Activated CD4-positive, alpha-beta T cell treated with anti-CD3 and anti-CD28 coated beads for 36 hours (primary cell): ENCODE measurements at regions not wholly inside any gene's neighbourhood (a gene's known extent, or its start where the extent isn't known, plus 50 kb on each side); places are given as distances from the start of the nearest gene placed in this dataset.
"Not testable (repeated sequence)": the region's sequence is repeated elsewhere in the genome, so short reads cannot be mapped to it uniquely, and the experiment has no call there.

Experiments used
- ATAC-seq: fragments of 200-7000 bp; cut with Tn5 transposase; one replicate; pipeline ENCODE4 v1.10.0; 2021; ENCODE audit warnings: mild to moderate bottlenecking, moderate library complexity
- CTCF ChIA-PET: fragments of 350-600 bp; sonication (Branson Sonifier 250); formaldehyde crosslinking; loops from one replicate; lab custom pipeline; 2021; ENCODE audit warnings: antibody characterized with exemption; lab: Charles Lee
- POLR2A ChIA-PET: fragments of 350-600 bp; sonication (Branson Sonifier 250); formaldehyde crosslinking; loops from one replicate; lab custom pipeline; 2021; ENCODE audit warnings: antibody characterized with exemption, inconsistent platforms; lab: Charles Lee
- DNase-seq: peaks from one replicate; pipeline ENCODE4 v3.0.0-alpha.2; 2020
- H3K27ac Mint-ChIP-seq: one replicate; pipeline ENCODE4 v1.8.0; 2021; ENCODE audit warnings: mixed read lengths
- H3K27me3 Mint-ChIP-seq: one replicate; pipeline ENCODE4 v1.8.0; 2021; ENCODE audit warnings: mixed read lengths
- H3K36me3 Mint-ChIP-seq: one replicate; pipeline ENCODE4 v1.8.0; 2021; ENCODE audit warnings: low read depth, mixed read lengths
- H3K4me1 Mint-ChIP-seq: one replicate; pipeline ENCODE4 v1.8.0; 2021; ENCODE audit warnings: mixed read lengths
- H3K4me3 Mint-ChIP-seq: one replicate; pipeline ENCODE4 v1.8.0; 2021; ENCODE audit warnings: mild to moderate bottlenecking, moderate library complexity, mixed read lengths
- H3K9me3 Mint-ChIP-seq: one replicate; pipeline ENCODE4 v1.8.0; 2021; ENCODE audit warnings: low read depth, mixed read lengths
- intact Hi-C, 2 experiments: fragments of 100-400 bp; cut with DNase I in 1 of 2; cut with micrococcal nuclease in 1 of 2; formaldehyde crosslinking; loops; one replicate each; pipeline versions ENCODE4 v1.14.2 to v1.15.1; 2022 to 2024; cut with DNase I, micrococcal nuclease

DNA sequence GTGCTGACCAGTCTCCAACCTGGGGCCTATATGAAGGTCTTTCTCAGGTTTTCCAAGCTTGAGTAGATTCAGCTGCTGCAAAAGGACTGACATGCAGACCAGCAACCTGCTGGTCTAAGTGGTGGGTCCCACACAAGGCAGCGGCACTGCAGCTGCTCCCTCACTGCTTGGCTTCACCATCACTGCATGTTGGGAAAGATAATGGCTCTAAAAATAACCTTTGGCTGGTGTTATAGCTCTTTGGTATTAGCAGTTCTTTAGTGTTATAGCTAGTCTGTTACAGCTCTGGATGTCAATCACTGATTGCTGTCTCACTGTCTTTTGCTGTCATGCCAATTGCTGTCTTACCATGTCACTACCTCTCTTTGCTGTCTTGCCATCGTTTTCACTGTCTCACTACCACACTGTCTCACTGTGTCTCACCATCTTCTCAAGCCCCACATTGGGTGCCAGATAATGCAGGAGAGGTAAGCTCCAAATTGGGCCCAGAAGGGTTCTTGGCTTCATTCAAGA lies 726.4 kb downstream of the TENT5A start:
- peaks cover 6% of the 10 kb centered on the region for H3K9me3 Mint-ChIP-seq
- H3K4me3 Mint-ChIP-seq: no peak overlapping the region
- no peak overlapping the region for H3K27ac Mint-ChIP-seq
- intact Hi-C loops: no loop called here
- H3K4me1 Mint-ChIP-seq: no peaks in the 10 kb centered on the region
- DNase-seq (no peak), ATAC-seq (no peak)
- no peaks in the 10 kb centered on the region for H3K27me3 Mint-ChIP-seq
- no peaks in the 10 kb centered on the region for H3K36me3 Mint-ChIP-seq
- CTCF ChIA-PET: no interaction called here
- POLR2A ChIA-PET: no interaction called here

DNA sequence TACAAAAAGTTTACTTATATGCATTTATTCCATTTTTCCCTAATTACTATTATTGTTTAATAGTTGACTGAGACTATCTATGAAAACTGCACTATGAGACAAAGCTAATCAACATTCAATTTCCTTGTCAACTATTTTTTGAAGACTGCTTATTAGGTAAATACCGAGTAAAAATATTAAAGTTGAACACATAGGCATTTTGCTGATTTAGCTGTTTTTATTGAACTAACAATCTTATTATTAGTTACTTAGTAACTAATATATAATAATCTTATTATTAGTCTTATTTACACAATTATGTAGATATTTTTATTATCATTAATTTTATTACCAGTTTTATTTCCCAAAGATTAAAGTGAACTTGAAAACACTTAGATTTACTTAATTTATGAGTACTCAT lies 728.8 kb downstream of the TENT5A start:
- Mint-ChIP-seq H3K4me3 (no peak overlapping the region), H3K36me3 (no peaks in the 10 kb centered on the region), H3K27ac (no peak overlapping the region), H3K27me3 (no peaks in the 10 kb centered on the region), H3K9me3 (peaks cover 7% of the 10 kb centered on the region), H3K4me1 (no peaks in the 10 kb centered on the region)
- CTCF ChIA-PET: no interaction called here
- DNase-seq (no peak), ATAC-seq (no peak)
- intact Hi-C loops: no loop called here
- POLR2A ChIA-PET: no interaction called here

DNA sequence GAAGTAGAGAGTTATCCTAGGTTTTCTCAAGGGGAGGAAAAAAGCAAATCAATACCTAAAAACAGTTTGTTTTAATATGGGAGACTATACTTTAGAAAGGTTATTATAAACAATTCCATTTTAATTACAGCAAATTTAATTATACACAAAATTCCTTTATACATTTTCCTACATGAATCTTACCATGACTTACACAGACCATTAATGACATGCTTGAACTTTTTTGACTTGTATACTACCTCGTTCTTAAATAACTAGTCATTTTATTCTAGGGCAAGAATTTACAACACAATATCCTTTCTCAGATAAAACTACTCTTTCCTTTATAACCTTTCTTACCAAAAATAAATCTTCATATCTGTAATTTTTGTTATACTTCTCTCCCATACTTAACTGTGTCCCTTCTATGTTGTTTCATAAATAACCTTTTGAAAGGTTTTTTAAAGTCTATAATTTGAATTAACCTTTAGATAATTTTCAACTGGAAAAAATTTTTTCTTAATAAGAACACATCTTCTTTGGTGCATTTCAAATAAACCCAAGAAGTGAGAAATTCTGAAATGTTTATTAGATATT lies 729.4 kb downstream of the TENT5A start:
- CTCF ChIA-PET: no interaction called here

DNA sequence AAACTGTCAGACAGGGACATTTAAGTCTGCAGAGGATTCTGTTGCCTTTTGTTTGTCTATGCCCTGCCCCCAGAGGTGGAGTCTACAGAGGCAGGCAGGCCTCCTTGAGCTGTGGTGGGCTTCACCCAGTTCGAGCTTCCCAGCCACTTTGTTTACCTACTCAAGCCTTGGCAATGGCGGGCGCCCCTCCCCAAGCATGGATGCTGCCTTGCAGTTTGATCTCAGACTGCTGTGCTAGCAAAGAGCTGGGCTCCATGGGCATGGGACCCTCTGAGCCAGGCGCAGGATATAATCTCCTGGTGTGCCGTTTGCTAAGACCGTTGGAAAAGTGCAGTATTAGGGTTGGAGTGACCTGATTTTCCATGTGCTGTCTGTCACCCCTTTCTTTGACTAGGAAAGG lies 734.9 kb downstream of the TENT5A start:
- H3K4me1 Mint-ChIP-seq, H3K27me3 Mint-ChIP-seq, DNase-seq, CTCF ChIA-PET, H3K27ac Mint-ChIP-seq, H3K4me3 Mint-ChIP-seq, ATAC-seq, POLR2A ChIA-PET, H3K36me3 Mint-ChIP-seq, H3K9me3 Mint-ChIP-seq, intact Hi-C loops: not testable (repeated sequence)

More for the DNA sequence above, 729.4 kb downstream of the TENT5A start:
- ATAC-seq: no peak
- Mint-ChIP-seq H3K27ac (no peak overlapping the region), H3K4me1 (no peaks in the 10 kb centered on the region), H3K27me3 (no peaks in the 10 kb centered on the region), H3K4me3 (no peak overlapping the region), H3K36me3 (no peaks in the 10 kb centered on the region), H3K9me3 (peaks cover 7% of the 10 kb centered on the region)
- POLR2A ChIA-PET: no interaction called here
- intact Hi-C loops: no loop called here
- no peak for DNase-seq

DNA sequence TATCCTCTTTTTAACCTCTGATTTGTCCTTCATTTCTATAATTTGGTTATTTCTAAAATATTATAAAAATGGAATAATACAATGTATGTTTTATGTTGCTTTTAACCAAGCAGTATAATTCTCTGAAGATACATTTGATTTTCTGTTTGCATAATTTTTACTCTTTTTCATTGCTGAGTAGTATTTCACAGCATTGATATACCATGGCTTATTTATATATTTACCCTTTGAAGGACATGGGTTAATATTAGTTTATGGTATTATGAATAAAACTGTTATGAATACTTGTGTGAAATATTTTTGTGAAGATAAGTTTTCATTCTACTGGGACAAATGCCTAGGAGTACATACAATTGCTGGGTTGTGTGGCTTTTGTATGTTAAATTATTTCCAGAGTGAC lies 748.6 kb downstream of the TENT5A start:
- ChIA-PET POLR2A (no interaction called here), CTCF (no interaction called here)
- ATAC-seq: no peak
- H3K4me3 Mint-ChIP-seq: no peak overlapping the region
- H3K36me3 Mint-ChIP-seq: no peaks in the 10 kb centered on the region
- H3K27me3 Mint-ChIP-seq: no peaks in the 10 kb centered on the region
- intact Hi-C loops: no loop called here
- no peak overlapping the region for H3K27ac Mint-ChIP-seq
- H3K9me3 Mint-ChIP-seq: peaks cover 2% of the 10 kb centered on the region
- DNase-seq: no peak
- H3K4me1 Mint-ChIP-seq: no peaks in the 10 kb centered on the region

DNA sequence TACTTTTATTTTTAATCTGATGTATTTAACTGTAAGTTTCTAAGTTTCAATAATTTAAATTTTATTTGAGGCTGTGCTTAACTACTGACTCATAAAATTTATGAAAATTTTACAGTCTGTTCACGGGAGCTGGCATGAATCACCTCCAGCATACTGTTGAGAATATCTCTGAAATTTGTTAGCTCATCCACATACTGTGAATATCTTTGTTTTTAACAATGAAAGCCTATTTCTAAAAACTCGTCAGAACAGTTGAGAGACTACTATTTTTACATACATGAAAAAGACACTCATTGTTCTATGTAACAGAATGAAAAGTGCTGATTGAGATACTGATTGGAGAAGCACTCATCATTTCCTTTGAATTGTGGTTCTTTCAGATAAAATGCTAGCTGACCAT lies 749.3 kb downstream of the TENT5A start:
- CTCF ChIA-PET: no interaction called here
- intact Hi-C loops: no loop called here
- Mint-ChIP-seq H3K4me1 (no peaks in the 10 kb centered on the region), H3K27me3 (no peaks in the 10 kb centered on the region), H3K36me3 (no peaks in the 10 kb centered on the region), H3K4me3 (no peak overlapping the region), H3K9me3 (peaks cover 2% of the 10 kb centered on the region), H3K27ac (no peak overlapping the region)
- ATAC-seq (no peak), DNase-seq (no peak)
- POLR2A ChIA-PET: no interaction called here

DNA sequence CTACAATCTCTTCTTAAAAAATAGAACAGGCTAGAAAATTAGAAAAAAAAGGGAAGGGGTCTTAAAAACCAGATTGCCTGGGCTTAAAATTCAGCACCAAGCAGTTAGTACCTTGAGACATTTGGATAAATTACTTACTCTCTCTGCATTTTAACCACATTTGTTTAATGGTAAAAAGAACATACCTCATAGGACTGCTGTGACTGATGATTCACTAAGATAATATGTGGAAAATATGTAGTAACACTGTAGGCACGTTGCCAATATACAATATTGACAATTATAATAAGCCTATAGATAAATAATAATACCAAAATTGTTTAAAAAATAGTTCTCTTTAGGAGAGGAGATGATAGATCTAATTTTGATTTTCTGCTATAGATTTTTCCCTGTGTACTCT lies 750.4 kb downstream of the TENT5A start:
- ATAC-seq (no peak), DNase-seq (no peak)
- H3K27me3 Mint-ChIP-seq: no peaks in the 10 kb centered on the region
- peaks cover 2% of the 10 kb centered on the region for H3K9me3 Mint-ChIP-seq
- H3K36me3 Mint-ChIP-seq: no peaks in the 10 kb centered on the region
- H3K4me1 Mint-ChIP-seq: no peaks in the 10 kb centered on the region
- ChIA-PET CTCF (no interaction called here), POLR2A (no interaction called here)
- intact Hi-C loops: no loop called here
- no peak overlapping the region for H3K4me3 Mint-ChIP-seq
- H3K27ac Mint-ChIP-seq: no peak overlapping the region

DNA sequence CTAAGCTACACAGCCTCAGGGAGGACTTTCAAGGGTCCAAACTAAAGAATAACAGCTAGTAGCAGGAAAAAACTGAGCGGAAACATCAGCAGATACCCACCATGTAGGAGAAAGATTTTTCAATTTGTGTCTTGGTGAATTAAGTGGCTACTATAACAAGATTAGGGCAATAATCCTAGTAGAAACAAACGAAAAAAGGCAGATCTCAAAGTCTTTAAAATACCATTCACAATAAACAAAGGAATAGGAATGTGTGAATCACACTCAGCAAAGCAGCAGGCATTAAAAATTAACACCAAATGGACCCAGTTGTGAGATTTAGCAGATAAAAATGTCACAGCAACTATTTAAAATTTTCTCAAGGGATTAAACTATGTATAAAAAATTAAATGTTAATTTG lies 761.2 kb downstream of the TENT5A start:
- intact Hi-C loops: no loop called here
- no peak overlapping the region for H3K4me3 Mint-ChIP-seq
- H3K27me3 Mint-ChIP-seq: no peaks in the 10 kb centered on the region

DNA sequence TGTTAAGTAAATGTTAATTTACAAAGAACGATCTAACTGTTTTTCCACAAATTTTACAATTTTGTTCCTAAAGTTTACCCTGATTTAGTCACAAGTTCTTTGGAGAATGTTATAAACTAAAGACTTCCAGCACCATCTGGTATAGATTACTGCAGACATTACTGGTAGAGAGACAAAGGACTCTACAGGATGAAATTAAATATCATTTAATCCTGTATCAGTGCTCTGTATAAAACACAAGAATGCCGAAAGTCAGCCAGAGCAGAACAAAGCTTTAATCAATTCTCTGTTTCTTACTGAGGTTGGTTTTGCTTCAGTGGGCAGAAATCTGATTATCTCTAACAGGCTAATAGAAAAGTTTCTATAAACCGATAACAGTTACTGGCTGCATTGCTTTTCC lies 763.6 kb downstream of the TENT5A start:
- Mint-ChIP-seq H3K4me3 (no peak overlapping the region), H3K27ac (no peak overlapping the region), H3K4me1 (no peaks in the 10 kb centered on the region), H3K27me3 (no peaks in the 10 kb centered on the region), H3K36me3 (peaks cover 2% of the 10 kb centered on the region), H3K9me3 (peaks cover 3% of the 10 kb centered on the region)
- ATAC-seq (no peak), DNase-seq (no peak)
- ChIA-PET CTCF (no interaction called here), POLR2A (no interaction called here)
- intact Hi-C loops: no loop called here

More for the DNA sequence above, 761.2 kb downstream of the TENT5A start:
- Mint-ChIP-seq H3K4me1 (no peaks in the 10 kb centered on the region), H3K27ac (no peak overlapping the region), H3K36me3 (peaks cover 2% of the 10 kb centered on the region), H3K9me3 (peaks cover 7% of the 10 kb centered on the region)
- DNase-seq (no peak), ATAC-seq (no peak)
- CTCF ChIA-PET: no interaction called here
- POLR2A ChIA-PET: no interaction called here

DNA sequence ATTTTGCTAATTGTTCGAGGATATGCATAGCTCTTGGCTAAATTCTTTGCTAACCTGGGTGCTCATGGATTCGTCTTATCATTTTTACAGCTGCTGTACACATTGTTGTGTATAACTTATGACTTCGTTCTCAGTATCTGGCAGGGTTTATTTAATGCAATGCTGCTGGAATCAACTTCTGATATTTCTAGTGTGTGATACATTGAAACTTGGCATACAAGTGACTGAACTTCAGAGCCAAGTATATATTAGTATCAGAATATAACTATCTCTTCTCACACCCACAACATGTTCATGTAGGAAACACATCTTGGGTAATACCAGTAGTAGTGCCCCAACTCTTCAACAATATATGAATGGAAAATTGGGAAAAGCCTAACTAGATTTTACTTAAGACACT lies 764.2 kb downstream of the TENT5A start:
- Mint-ChIP-seq H3K27me3 (no peaks in the 10 kb centered on the region), H3K27ac (no peak overlapping the region), H3K4me1 (no peaks in the 10 kb centered on the region), H3K9me3 (peaks cover 3% of the 10 kb centered on the region), H3K4me3 (no peak overlapping the region), H3K36me3 (peaks cover 2% of the 10 kb centered on the region)
- ChIA-PET CTCF (interaction anchor here (1.3 kb wide), 1 partner anchor 43 kb away, joined by 3 read pairs; no protein-coding TSS in a partner anchor), POLR2A (no interaction called here)
- DNase-seq (no peak), ATAC-seq (no peak)
- intact Hi-C loops: no loop called here

DNA sequence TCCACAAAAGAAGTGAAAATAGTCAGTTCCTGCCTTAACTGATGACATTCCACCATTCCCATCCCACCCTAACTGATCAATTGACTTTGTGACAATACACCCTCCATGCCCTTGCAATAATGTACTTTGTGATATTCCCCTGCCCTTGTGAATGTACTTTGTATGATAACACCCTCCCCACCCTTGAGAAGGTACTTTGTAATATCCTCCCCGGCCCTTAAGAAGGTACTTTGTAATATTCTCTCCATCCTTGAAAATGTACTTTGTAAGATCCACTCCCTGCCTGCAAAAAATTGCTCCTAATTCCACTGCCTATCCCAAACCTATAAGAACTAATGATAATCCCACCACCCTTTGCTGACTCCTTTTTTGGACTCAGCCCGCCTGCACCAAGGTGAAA lies 771.3 kb downstream of the TENT5A start:
- H3K9me3 Mint-ChIP-seq, H3K36me3 Mint-ChIP-seq, intact Hi-C loops, POLR2A ChIA-PET, H3K27me3 Mint-ChIP-seq, CTCF ChIA-PET, H3K27ac Mint-ChIP-seq, ATAC-seq, H3K4me1 Mint-ChIP-seq, H3K4me3 Mint-ChIP-seq, DNase-seq: not testable (repeated sequence)

DNA sequence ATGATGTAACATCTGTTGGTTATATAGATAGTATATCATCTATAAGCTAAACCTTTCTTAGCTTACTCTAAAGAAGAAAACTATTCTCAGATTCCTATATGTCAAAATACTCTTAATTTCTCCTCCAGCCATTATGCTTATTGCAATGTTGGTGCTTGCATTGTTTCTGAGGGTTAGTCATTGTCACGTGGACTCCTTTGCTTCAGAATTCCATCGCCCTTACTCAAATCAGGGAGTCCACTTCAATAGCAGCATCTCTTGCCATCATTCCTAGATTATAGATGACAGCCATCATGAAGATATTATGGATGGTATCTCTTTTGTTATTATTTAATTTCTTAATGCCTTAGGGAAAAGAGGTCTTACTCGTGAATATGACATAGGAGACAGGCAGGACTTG lies 776.1 kb downstream of the TENT5A start:
- ChIA-PET CTCF (no interaction called here), POLR2A (no interaction called here)
- intact Hi-C loops: no loop called here
- Mint-ChIP-seq H3K4me3 (no peak overlapping the region), H3K27ac (no peak overlapping the region), H3K9me3 (peaks cover 3% of the 10 kb centered on the region), H3K36me3 (no peaks in the 10 kb centered on the region), H3K4me1 (no peaks in the 10 kb centered on the region), H3K27me3 (no peaks in the 10 kb centered on the region)
- DNase-seq (no peak), ATAC-seq (no peak)
